ENCODE measurements at regions not wholly inside any gene's neighbourhood (a gene's known extent, or its start where the extent isn't known, plus 50 kb on each side); places are given as distances from the start of the nearest gene placed in this dataset.

DNA sequence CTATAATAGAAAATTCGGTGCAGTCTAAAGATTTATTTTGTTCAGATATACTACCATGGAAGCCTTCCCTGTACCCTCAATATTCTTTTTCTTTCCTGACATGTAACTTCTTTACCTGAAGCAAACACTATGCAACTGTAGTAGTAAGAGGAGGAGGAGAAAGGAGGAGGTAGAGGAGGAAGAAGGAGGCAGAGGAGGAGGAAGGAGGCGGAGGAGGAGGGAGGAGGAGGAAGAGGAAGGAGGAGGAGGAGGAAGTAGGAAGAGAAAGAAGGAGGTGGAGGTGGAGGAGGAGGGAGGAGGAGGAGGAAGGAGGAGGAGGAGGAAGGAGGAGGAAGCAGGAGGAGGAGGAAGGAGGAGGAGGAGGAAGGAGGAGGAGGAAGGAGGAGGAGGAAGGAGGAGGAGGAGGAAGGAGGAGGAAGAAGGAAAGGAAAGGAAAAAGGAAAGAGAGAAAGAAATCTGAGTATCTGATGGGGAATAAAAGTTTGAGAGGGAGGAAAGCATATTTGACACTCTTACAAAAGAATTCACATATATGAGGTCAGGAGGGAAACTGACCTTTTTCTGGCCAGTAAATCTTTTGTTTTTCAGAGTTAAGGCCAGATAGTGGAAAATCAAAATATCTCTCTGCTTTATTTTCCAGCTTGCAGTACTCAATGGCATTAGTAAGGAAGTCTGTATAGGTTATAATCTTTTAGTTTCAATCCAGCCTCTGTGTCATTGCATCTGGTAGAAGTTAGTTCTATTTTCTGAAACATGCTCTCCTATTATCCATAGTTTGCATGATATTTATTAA, 114.5 kb upstream of the LPAR1 start:
- DNase-seq (ENCODE audit: extremely low read depth in 1 of 11, low read depth in 9 of 11, low spot score in 4 of 11): no peak

GRCh38 chr9:111151537-111151936, 113.3 kb upstream of the LPAR1 start:
- no peak for DNase-seq (ENCODE audit: extremely low read depth in 1 of 11, low read depth in 9 of 11, low spot score in 4 of 11)

DNA sequence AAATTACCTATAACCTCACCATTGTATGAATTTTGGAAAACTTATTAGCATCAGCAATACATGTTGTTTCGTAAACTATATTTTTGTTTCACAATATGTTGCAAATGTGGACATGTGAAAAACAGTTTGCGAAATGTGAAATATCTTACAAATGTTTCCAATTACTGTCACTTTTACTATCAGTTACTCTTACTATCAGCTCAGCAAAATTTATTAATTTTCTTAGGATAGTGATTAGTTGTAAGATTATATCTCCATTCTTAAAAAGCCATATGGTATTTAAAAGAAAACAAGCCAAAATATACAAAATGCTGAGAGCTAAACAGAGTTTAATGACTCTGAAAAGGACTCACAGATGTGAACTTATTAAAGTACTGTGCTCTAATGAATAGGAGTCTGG, 111.9 kb upstream of the LPAR1 start:
- DNase-seq (ENCODE audit: extremely low read depth in 1 of 11, low read depth in 9 of 11, low spot score in 4 of 11): peak in 1 of 11 donors; percentile 41

- no peak for DNase-seq (ENCODE audit: extremely low read depth in 1 of 11, low read depth in 9 of 11, low spot score in 4 of 11)
Observed at GRCh38 chr9:111149018-111149759, 110.9 kb upstream of the LPAR1 start.

- no peak for DNase-seq (ENCODE audit: extremely low read depth in 1 of 11, low read depth in 9 of 11, low spot score in 4 of 11)
Observed at GRCh38 chr9:111148052-111149017, 110.1 kb upstream of the LPAR1 start.

- no peak for DNase-seq (ENCODE audit: extremely low read depth in 1 of 11, low read depth in 9 of 11, low spot score in 4 of 11)
Observed at GRCh38 chr9:111147041-111147440, 108.8 kb upstream of the LPAR1 start.

- DNase-seq (ENCODE audit: extremely low read depth in 1 of 11, low read depth in 9 of 11, low spot score in 4 of 11): no peak
Observed at GRCh38 chr9:111144741-111145140, 106.5 kb upstream of the LPAR1 start.

DNA sequence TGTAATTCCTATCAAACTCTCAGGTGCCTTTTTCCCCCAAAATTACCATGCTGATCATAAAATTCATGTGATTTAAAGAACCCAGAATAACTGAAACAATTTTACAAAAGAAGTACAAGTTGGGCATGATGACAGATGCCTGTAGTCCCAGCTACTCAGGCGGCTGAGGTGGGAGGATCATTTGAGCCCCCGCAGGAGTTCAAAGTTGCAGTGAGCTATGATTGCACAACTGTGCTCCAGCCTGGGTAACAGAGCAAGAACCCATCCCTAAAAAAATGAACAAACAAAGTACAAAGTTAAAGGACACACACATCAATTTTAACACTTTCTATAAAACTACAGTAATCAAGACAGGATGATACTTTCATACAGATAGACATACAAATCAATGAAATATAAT, 97.9 kb upstream of the LPAR1 start:
- no peak for DNase-seq (ENCODE audit: extremely low read depth in 1 of 11, low read depth in 9 of 11, low spot score in 4 of 11)

DNA sequence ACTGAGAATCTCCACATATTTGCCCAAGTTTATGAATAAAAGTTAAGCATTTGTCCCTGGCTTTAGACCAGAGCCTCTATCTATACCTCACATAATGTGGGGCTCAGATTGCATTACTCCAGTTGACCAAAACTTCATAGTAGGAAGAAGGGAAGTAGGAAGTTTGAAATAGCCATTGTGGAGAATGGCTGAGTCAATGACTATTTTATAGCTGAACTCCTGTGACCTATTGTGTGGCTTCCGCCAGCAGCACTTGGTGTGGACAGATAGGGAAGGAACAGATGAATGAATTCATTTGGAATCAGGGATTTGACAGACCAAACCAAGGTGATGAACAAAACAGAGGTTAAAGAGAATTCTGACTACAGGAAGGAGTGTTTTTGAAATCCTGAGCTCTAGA, 92.9 kb upstream of the LPAR1 start:
- DNase-seq (ENCODE audit: extremely low read depth in 1 of 11, low read depth in 9 of 11, low spot score in 4 of 11): no peak

- no peak for DNase-seq (ENCODE audit: extremely low read depth in 1 of 11, low read depth in 9 of 11, low spot score in 4 of 11)
Observed at GRCh38 chr9:111120526-111120925, 82.3 kb upstream of the LPAR1 start.

- DNase-seq (ENCODE audit: extremely low read depth in 1 of 11, low read depth in 9 of 11, low spot score in 4 of 11): no peak
Observed at GRCh38 chr9:111118256-111118948, 80.1 kb upstream of the LPAR1 start.

- DNase-seq (ENCODE audit: extremely low read depth in 1 of 11, low read depth in 9 of 11, low spot score in 4 of 11): no peak
Observed at GRCh38 chr9:111114486-111114885, 76.2 kb upstream of the LPAR1 start.

DNA sequence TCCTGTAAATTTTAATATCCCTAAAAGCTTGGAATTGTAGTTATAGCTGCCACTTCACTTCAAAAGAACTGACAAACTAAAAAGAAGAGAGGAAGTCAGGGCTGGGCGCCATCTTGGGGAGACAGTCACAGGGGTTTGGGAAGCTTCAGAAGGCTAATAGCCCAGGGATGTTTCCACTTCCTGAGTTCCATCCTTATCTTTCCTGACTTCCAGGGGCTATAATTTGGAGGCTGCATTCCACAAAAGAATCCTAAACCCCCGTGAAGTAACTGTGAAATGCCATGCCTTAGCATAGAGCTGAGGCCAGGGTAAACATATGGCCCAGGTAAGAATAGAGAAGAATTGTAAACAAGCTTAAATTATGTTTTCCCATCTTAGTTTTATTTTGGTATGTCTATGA, 75.4 kb upstream of the LPAR1 start:
- DNase-seq (ENCODE audit: extremely low read depth in 1 of 11, low read depth in 9 of 11, low spot score in 4 of 11): no peak

DNA sequence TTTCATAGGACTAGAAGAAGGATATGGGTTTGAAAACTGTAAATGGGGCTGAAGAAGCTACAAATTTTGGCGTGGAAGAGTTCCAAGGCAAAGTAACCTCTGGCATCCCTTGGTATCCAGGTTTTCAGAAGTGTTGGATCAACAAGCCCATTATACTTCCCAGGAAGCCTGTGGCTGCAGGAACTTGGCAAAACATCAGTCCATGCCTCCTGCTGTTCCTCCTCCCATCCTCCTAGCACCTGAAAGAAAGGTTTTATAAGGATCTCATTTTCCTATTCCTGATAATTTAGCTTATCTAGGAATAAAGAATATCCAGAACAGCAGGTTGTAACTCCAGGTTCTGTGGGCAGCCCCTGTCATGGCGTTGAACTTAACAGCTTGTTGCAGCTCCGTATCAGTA, 72.5 kb upstream of the LPAR1 start:
- no peak for DNase-seq (ENCODE audit: extremely low read depth in 1 of 11, low read depth in 9 of 11, low spot score in 4 of 11)

GRCh38 chr9:111108946-111109345, 70.7 kb upstream of the LPAR1 start:
- no peak for DNase-seq (ENCODE audit: extremely low read depth in 1 of 11, low read depth in 9 of 11, low spot score in 4 of 11)

GRCh38 chr9:111107141-111107540, 68.9 kb upstream of the LPAR1 start:
- no peak for DNase-seq (ENCODE audit: extremely low read depth in 1 of 11, low read depth in 9 of 11, low spot score in 4 of 11)

DNA sequence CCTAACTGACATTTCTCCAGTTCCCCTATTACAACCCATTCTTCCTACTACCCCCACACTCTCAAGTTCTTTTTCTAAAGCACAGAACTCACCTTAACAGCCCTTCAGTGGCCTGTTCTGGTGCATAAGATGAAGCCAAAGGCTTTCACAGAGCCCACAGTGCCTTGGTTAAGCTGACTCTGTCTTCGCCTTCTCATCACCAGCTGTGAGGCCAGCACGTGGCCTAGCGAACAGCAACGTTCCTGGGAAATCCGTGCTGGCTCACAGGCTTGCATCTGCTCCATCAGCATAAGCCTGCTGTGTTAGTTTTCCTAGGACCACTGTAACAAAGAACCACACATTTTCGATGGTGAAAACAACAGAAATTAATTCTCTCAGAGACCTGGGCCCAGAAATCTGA, 67.9 kb upstream of the LPAR1 start:
- no peak for DNase-seq (ENCODE audit: extremely low read depth in 1 of 11, low read depth in 9 of 11, low spot score in 4 of 11)

DNA sequence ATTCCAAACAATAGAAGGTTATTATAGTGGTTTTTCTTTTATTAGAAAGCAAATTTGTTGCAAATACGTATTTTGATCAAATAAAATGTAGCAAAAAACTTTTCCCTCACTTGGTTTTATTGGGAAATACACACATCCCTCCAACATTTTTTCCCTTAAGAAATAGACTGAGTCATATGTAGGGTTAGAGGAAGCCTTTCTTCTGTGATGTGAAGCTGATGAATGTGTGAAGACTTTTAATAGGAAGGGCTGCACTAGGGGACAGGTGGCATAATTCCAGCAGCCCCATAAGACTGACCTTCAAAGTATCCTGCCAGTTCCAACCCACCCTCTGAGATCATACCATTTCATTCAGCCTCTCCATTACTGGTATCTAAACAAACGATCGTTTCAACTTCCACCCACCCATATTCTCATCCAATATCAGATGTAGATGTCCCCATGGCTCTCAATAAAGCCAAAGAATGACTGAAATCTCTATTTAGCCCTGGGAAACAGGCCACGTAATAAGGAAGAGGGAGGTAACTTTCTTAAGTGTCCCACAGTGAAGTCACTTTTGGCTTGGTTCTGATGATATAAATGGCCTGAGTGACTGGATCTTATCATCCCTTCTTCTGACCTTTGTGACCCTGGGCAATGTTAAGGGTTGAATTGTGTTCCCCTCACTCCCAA, 64.7 kb upstream of the LPAR1 start:
- no peak for DNase-seq (ENCODE audit: extremely low read depth in 1 of 11, low read depth in 9 of 11, low spot score in 4 of 11)
